ENCODE measurements at regions not wholly inside any gene's neighbourhood (a gene's known extent, or its start where the extent isn't known, plus 50 kb on each side); places are given as distances from the start of the nearest gene placed in this dataset.

- TF ChIP-seq CTCF (IDR thresholded peaks at IDR 0.05; ENCODE audit: low read depth, low read length, missing input control) (no peak), YY1 (IDR thresholded peaks at IDR 0.05) (no peak), FOXA1 (IDR thresholded peaks at IDR 0.05) (no peak), MAX (IDR thresholded peaks at IDR 0.05) (no peak)
- TF ChIP-seq, protein P1, sequence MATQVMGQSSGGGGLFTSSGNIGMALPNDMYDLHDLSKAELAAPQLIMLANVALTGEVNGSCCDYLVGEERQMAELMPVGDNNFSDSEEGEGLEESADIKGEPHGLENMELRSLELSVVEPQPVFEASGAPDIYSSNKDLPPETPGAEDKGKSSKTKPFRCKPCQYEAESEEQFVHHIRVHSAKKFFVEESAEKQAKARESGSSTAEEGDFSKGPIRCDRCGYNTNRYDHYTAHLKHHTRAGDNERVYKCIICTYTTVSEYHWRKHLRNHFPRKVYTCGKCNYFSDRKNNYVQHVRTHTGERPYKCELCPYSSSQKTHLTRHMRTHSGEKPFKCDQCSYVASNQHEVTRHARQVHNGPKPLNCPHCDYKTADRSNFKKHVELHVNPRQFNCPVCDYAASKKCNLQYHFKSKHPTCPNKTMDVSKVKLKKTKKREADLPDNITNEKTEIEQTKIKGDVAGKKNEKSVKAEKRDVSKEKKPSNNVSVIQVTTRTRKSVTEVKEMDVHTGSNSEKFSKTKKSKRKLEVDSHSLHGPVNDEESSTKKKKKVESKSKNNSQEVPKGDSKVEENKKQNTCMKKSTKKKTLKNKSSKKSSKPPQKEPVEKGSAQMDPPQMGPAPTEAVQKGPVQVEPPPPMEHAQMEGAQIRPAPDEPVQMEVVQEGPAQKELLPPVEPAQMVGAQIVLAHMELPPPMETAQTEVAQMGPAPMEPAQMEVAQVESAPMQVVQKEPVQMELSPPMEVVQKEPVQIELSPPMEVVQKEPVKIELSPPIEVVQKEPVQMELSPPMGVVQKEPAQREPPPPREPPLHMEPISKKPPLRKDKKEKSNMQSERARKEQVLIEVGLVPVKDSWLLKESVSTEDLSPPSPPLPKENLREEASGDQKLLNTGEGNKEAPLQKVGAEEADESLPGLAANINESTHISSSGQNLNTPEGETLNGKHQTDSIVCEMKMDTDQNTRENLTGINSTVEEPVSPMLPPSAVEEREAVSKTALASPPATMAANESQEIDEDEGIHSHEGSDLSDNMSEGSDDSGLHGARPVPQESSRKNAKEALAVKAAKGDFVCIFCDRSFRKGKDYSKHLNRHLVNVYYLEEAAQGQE (IDR thresholded peaks at IDR 0.05) = no peak
Observed at GRCh38 chr5:105807951-105808350, 1862.8 kb downstream of the EFNA5 start.

Data from liver (tissue), 2 donors.